ENCODE measurements at regions not wholly inside any gene's neighbourhood (a gene's known extent, or its start where the extent isn't known, plus 50 kb on each side); places are given as distances from the start of the nearest gene placed in this dataset.

- WGBS, 2 donors: 79 to 83% methylated on average over 23 of the region's 23 CpGs
Measured at GRCh38 chr21:41680444-41681347, 86.2 kb downstream of the RIPK4 start.

GRCh38 chr21:41678924-41679318 lies 87.9 kb downstream of the RIPK4 start:
- Histone ChIP-seq H3K9me3 (no peaks in the 10 kb centered on the region), H3K27me3 (no peaks in the 10 kb centered on the region), H3K4me1 (peaks cover 6 to 34% of the 10 kb centered on the region in 2 donors), H3K36me3 (no peaks in the 10 kb centered on the region), H3K4me3 (replicated peaks in 1 of 3) (no peak overlapping the region), H3K27ac (peak overlapping the region; percentile 53 to 92 (median 88))
- TF ChIP-seq CTCF (IDR thresholded peaks at IDR 0.05) (no peak), POLR2A (IDR thresholded peaks at IDR 0.05) (peak in 1 of 2 donors; percentile 53)
- WGBS, 2 donors: 44 to 51% methylated on average over 5 to 11 of the region's 11 CpGs
- intact Hi-C loops (cut with DNase I): loop anchor here (10.0 kb wide), 1 partner anchor 46 kb away; no protein-coding TSS in a partner anchor
- DNase-seq: peak; percentile 89 to 96

More at GRCh38 chr21:41680444-41681347, 86.2 kb downstream of the RIPK4 start:
- H3K4me3 ChIP-seq (replicated peaks in 1 of 3): no peak overlapping the region
- intact Hi-C loops (cut with DNase I): no loop called here
- no peaks in the 10 kb centered on the region for H3K27me3 ChIP-seq
- H3K4me1 ChIP-seq: peaks cover 13 to 45% of the 10 kb centered on the region in 2 donors
- H3K27ac ChIP-seq: no peak overlapping the region
- TF ChIP-seq POLR2A (IDR thresholded peaks at IDR 0.05) (no peak), CTCF (IDR thresholded peaks at IDR 0.05) (no peak)
- H3K36me3 ChIP-seq: no peaks in the 10 kb centered on the region
- no peak for DNase-seq
- H3K9me3 ChIP-seq: no peaks in the 10 kb centered on the region

GRCh38 chr21:41678016-41678923 lies 88.6 kb downstream of the RIPK4 start:
- 55 to 58% methylated on average over 17 of the region's 17 CpGs for WGBS, 2 donors
- no peak overlapping the region for H3K4me3 ChIP-seq (replicated peaks in 1 of 3)
- H3K4me1 ChIP-seq: peaks cover 6 to 34% of the 10 kb centered on the region in 2 donors
- DNase-seq: peak; percentile 57 to 77
- peak in 1 of 2 donors; percentile 2 for TF ChIP-seq POLR2A (IDR thresholded peaks at IDR 0.05)
- TF ChIP-seq CTCF (IDR thresholded peaks at IDR 0.05): no peak
- no peaks in the 10 kb centered on the region for H3K27me3 ChIP-seq
- H3K36me3 ChIP-seq: no peaks in the 10 kb centered on the region
- no peaks in the 10 kb centered on the region for H3K9me3 ChIP-seq
- H3K27ac ChIP-seq: peak overlapping the region; percentile 53 to 92 (median 88)
- intact Hi-C loops (cut with DNase I): loop anchor here (10.0 kb wide), 1 partner anchor 47 kb away; no protein-coding TSS in a partner anchor

- intact Hi-C loops (cut with DNase I): loop anchor here (10.0 kb wide), 1 partner anchor 47 kb away; no protein-coding TSS in a partner anchor
- Histone ChIP-seq H3K36me3 (no peaks in the 10 kb centered on the region), H3K4me1 (peaks cover 6 to 34% of the 10 kb centered on the region in 2 donors), H3K27me3 (no peaks in the 10 kb centered on the region), H3K27ac (peak overlapping the region in 2 of 3 donors; percentile 88 to 92), H3K4me3 (replicated peaks in 1 of 3) (no peak overlapping the region), H3K9me3 (no peaks in the 10 kb centered on the region)
- DNase-seq: no peak
- TF ChIP-seq POLR2A (IDR thresholded peaks at IDR 0.05) (no peak), CTCF (IDR thresholded peaks at IDR 0.05) (no peak)
- 73 to 76% methylated on average over 8 of the region's 8 CpGs for WGBS, 2 donors
Measured at GRCh38 chr21:41677671-41678015, 89.2 kb downstream of the RIPK4 start.

Data from thyroid gland (tissue), 4 donors.